SU-DHL-6 (cell line): ENCODE measurements at regions not wholly inside any gene's neighbourhood (a gene's known extent, or its start where the extent isn't known, plus 50 kb on each side); places are given as distances from the start of the nearest gene placed in this dataset.

ENCODE experiments used
- H2AFZ ChIP-seq: fragments of 200-600 bp; sonication (generic); 2 replicates; pipeline ENCODE4 v1.6.1; 2014; ENCODE audit warnings: low read depth, mild to moderate bottlenecking, moderate library complexity, mixed read lengths, antibody characterized with exemption, low read length; ENCODE audit not compliant: severe bottlenecking
- H3F3A ChIP-seq: fragments of 200-600 bp; shearing (Covaris generic); 2 replicates; pipeline ENCODE4 v1.6.0; 2016; ENCODE audit warnings: antibody characterized with exemption, mild to moderate bottlenecking; ENCODE audit not compliant: insufficient read depth
- H3K27ac ChIP-seq: fragments of 200-600 bp; sonication (generic); 2 replicates; pipeline ENCODE4 v1.5.1; 2016; ENCODE audit warnings: low read depth, mild to moderate bottlenecking, low read length, moderate library complexity, mixed read lengths
- H3K27me3 ChIP-seq: fragments of 200-600 bp; sonication (generic), shearing (Covaris generic); 2 replicates; pipeline ENCODE4 v1.6.0; 2014; ENCODE audit warnings: mild to moderate bottlenecking, low read length
- H3K36me3 ChIP-seq: fragments of 200-600 bp; sonication (generic); 2 replicates; pipeline ENCODE4 v1.6.1; 2014; ENCODE audit warnings: mild to moderate bottlenecking, low read length, mixed read lengths
- H3K4me2 ChIP-seq: fragments of 300-600, 200-600 bp; shearing (Covaris generic), sonication (generic); 2 replicates; pipeline ENCODE4 v1.6.0; 2014; ENCODE audit warnings: low read length, low read depth, mild to moderate bottlenecking; ENCODE audit not compliant: poor library complexity, severe bottlenecking
- H3K4me3 ChIP-seq: fragments of 200-600 bp; sonication (generic); 2 replicates; pipeline ENCODE4 v1.5.1; 2014; ENCODE audit warnings: antibody characterized with exemption, low read length, mild to moderate bottlenecking, mixed read lengths; ENCODE audit not compliant: insufficient read depth, poor library complexity, severe bottlenecking
- H3K79me2 ChIP-seq: fragments of 200-600 bp; sonication (generic); 2 replicates; pipeline ENCODE4 v1.6.1; 2014; ENCODE audit warnings: mild to moderate bottlenecking, low read length, moderate library complexity; ENCODE audit not compliant: insufficient read depth
- H3K9ac ChIP-seq: fragments of 200-600 bp; sonication (generic); 2 replicates; pipeline ENCODE4 v1.7.0; 2014; ENCODE audit warnings: mild to moderate bottlenecking, low read length
- H3K9me2 ChIP-seq: fragments of 200-600 bp; sonication (generic); replicated peaks from 2 replicates; pipeline ENCODE4 v1.6.1; 2014; ENCODE audit warnings: low read length; ENCODE audit not compliant: insufficient read depth
- H3K9me3 ChIP-seq: fragments of 200-600 bp; sonication (generic); 2 replicates; pipeline ENCODE4 v1.6.1; 2014; ENCODE audit warnings: low read length, mixed read lengths; ENCODE audit not compliant: insufficient read depth
- H4K20me1 ChIP-seq: fragments of 200-600 bp; sonication (generic); 2 replicates; pipeline ENCODE4 v1.6.1; 2014; ENCODE audit warnings: low read depth, mild to moderate bottlenecking, antibody characterized with exemption, low read length, moderate library complexity, mixed read lengths
- EZH2phosphoT487 ChIP-seq: fragments of 200-600 bp; sonication (generic), shearing (Covaris generic); conservative IDR thresholded peaks from 2 replicates; pipeline ENCODE4 v1.6.1; 2018; ENCODE audit warnings: mild to moderate bottlenecking, antibody characterized with exemption, low read length, moderate library complexity, mixed read lengths
- TF ChIP-seq, protein P1 (sequence below): fragments of 200-600 bp; sonication (generic); IDR thresholded peaks from one replicate; pipeline ENCODE4 v1.5.1; 2017; ENCODE audit warnings: antibody characterized with exemption, mild to moderate bottlenecking, low read length, moderate library complexity; ENCODE audit not compliant: insufficient read depth, poor library complexity, severe bottlenecking

DNA sequence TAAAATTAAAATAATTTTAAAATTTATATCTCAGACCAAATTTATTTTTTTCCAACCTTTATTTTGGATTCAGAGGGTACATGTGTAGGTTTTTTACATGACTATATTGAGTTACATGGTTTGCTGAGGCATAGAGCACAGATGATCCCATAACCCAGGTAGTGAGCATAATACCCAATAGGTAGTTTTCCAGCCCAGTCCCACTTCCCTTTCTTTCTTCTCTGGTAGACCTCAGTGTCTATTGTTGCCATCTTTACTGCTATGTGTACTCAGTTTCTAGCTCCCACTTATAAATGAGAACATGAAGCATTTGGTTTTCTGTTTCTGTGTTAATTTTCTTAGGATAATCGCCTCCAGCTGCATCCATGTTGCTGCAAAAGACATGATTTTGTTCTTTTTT lies 338.1 kb downstream of the EFHB start:
- Histone ChIP-seq H3K4me2 (no peak overlapping the region), H3K79me2 (no peaks in the 10 kb centered on the region), H3K9me2 (no peaks in the 10 kb centered on the region), H4K20me1 (no peaks in the 10 kb centered on the region), H3K4me3 (no peak overlapping the region), H3K36me3 (no peaks in the 10 kb centered on the region), H3F3A (no peaks in the 10 kb centered on the region), H3K27ac (no peak overlapping the region), H3K9ac (no peak overlapping the region), H3K9me3 (no peaks in the 10 kb centered on the region), H2AFZ (no peak overlapping the region), H3K27me3 (no peaks in the 10 kb centered on the region)
- no peak for TF ChIP-seq EZH2phosphoT487
- TF ChIP-seq, protein P1, sequence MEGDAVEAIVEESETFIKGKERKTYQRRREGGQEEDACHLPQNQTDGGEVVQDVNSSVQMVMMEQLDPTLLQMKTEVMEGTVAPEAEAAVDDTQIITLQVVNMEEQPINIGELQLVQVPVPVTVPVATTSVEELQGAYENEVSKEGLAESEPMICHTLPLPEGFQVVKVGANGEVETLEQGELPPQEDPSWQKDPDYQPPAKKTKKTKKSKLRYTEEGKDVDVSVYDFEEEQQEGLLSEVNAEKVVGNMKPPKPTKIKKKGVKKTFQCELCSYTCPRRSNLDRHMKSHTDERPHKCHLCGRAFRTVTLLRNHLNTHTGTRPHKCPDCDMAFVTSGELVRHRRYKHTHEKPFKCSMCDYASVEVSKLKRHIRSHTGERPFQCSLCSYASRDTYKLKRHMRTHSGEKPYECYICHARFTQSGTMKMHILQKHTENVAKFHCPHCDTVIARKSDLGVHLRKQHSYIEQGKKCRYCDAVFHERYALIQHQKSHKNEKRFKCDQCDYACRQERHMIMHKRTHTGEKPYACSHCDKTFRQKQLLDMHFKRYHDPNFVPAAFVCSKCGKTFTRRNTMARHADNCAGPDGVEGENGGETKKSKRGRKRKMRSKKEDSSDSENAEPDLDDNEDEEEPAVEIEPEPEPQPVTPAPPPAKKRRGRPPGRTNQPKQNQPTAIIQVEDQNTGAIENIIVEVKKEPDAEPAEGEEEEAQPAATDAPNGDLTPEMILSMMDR: no peak
